H1 (cell line): ENCODE measurements at regions not wholly inside any gene's neighbourhood (a gene's known extent, or its start where the extent isn't known, plus 50 kb on each side); places are given as distances from the start of the nearest gene placed in this dataset.

ENCODE experiments used
- CBX8 ChIP-seq: fragments of 300-800, 300-1000 bp; sonication (generic); IDR thresholded peaks from 2 replicates; pipeline ENCODE4 v1.7.1; 2016; ENCODE audit warnings: low read depth, low read length, borderline replicate concordance

GRCh38 chr6:6971369-6971768 lies 136.4 kb upstream of the RREB1 start (continued):
- TF ChIP-seq CBX8 = no peak
